Keratinocyte (primary cell): ENCODE measurements at regions not wholly inside any gene's neighbourhood (a gene's known extent, or its start where the extent isn't known, plus 50 kb on each side); places are given as distances from the start of the nearest gene placed in this dataset.

Experiments used
- CTCF ChIP-seq, 3 experiments: IDR thresholded peaks in 1 of 3; conservative IDR thresholded peaks in 1 of 3; optimal IDR thresholded peaks in 1 of 3; 2 replicates in 2 of 3; 3 replicates in 1 of 3; pipeline versions ENCODE3 to v1.5.1; 2011; ENCODE audit warnings: low read length in 3 of 3, mild to moderate bottlenecking in 3 of 3, moderate library complexity in 2 of 3, control low read depth in 1 of 3, inconsistent platforms in 1 of 3; ENCODE audit not compliant: insufficient read depth in 2 of 3; ENCODE audit errors: extremely low read depth in 1 of 3
- EZH2 ChIP-seq: IDR thresholded peaks from one replicate; pipeline ENCODE4 v1.6.1; 2012; ENCODE audit warnings: inconsistent platforms, mild to moderate bottlenecking, low read length, moderate library complexity

- TF ChIP-seq EZH2 (no peak), CTCF (optimal IDR thresholded peaks at IDR 0.05 in 1 of 3, IDR thresholded peaks at IDR 0.05 in 1 of 3, conservative IDR thresholded peaks at IDR 0.05 in 1 of 3; ENCODE audit: extremely low read depth in 1 of 3, insufficient read depth in 2 of 3, low read length in 3 of 3) (no peak)
Observed at GRCh38 chr6:235763-236360, 56.4 kb upstream of the DUSP22 start.
